ENCODE measurements at regions not wholly inside any gene's neighbourhood (a gene's known extent, or its start where the extent isn't known, plus 50 kb on each side); places are given as distances from the start of the nearest gene placed in this dataset.

DNA sequence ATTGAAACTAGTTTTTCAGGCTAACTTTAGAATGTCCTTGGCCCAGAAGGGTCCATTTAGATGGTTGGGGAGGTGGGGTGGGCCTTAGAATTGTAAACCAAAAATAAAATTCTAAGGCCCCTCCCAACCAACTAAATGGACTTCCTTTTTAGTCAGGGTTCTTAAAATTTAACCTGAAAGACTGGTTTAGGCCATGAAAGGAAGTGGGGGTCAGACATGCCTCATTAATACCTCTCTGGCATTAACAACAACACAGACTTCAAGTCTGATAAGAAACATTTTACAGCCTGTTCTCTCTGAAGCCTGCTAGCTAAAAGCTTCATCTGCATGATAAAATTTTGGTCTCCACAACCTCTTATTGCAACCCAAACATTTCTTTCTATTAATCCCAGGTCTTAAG is 65.5 kb upstream of the TNC start:
- H3K27me3 ChIP-seq: no peaks in the 10 kb centered on the region
- no peak overlapping the region for H3K4me3 ChIP-seq
- intact Hi-C loops (cut with DNase I): no loop called here
- H3K9me3 ChIP-seq: no peaks in the 10 kb centered on the region
- H3K4me1 ChIP-seq: no peaks in the 10 kb centered on the region
- DNase-seq: no peak
- H3K36me3 ChIP-seq: no peaks in the 10 kb centered on the region
- H3K27ac ChIP-seq: no peak overlapping the region
- ATAC-seq: no peak
- TF ChIP-seq, protein P1, sequence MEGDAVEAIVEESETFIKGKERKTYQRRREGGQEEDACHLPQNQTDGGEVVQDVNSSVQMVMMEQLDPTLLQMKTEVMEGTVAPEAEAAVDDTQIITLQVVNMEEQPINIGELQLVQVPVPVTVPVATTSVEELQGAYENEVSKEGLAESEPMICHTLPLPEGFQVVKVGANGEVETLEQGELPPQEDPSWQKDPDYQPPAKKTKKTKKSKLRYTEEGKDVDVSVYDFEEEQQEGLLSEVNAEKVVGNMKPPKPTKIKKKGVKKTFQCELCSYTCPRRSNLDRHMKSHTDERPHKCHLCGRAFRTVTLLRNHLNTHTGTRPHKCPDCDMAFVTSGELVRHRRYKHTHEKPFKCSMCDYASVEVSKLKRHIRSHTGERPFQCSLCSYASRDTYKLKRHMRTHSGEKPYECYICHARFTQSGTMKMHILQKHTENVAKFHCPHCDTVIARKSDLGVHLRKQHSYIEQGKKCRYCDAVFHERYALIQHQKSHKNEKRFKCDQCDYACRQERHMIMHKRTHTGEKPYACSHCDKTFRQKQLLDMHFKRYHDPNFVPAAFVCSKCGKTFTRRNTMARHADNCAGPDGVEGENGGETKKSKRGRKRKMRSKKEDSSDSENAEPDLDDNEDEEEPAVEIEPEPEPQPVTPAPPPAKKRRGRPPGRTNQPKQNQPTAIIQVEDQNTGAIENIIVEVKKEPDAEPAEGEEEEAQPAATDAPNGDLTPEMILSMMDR (IDR thresholded peaks at IDR 0.05): no peak

DNA sequence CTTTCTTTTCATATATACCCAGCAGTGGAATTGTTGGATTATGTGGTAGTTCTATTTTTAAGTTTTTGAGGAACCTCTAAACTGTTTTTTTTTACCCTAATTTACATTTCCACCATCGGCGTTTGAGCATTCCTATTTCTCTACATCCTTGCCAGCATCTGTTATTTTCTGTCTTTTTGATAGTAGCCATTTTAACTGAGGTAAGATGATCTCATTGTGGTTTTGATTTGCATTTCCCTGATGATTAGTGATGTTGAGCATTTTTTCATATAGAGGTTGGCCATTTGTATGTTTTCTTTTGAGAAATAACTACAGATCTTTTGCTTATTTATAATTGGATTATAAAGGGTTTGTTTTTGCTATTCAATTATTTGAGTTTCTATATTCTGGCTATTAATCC is 71.7 kb upstream of the TNC start:
- Histone ChIP-seq H3K9me3 (peaks cover 0 to 11% (median 5%) of the 10 kb centered on the region in 11 donors), H3K27me3 (no peaks in the 10 kb centered on the region), H3K36me3 (no peaks in the 10 kb centered on the region), H3K4me1 (peaks cover 0 to 10% (median 0%) of the 10 kb centered on the region in 9 donors), H3K27ac (no peak overlapping the region), H3K4me3 (no peak overlapping the region)
- intact Hi-C loops (cut with DNase I): no loop called here
- 88 to 93% methylated on average over 2 of the region's 2 CpGs for WGBS, 2 donors
- DNase-seq (no peak), ATAC-seq (no peak)
- TF ChIP-seq, protein P1 (IDR thresholded peaks at IDR 0.05): no peak

DNA sequence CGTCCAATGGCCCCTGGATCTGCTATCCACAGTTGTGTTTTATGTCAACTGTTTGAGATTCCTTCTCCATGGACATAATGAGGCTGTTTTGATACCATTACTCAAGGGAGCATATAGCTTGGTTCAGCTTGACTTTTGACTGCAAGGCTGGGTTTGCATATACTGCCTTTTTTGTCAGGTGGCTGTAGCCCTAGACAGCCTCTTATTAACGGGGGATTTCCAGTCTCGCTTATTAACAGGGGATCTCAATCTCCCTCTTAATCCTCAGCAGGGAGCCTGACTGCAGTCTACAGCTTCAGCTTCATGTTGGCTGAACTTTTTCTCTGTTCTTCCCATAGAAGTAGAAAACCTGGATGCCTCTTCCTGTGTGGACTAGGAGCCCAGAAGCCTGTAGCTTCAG is 73.7 kb upstream of the TNC start:
- no peaks in the 10 kb centered on the region for H3K36me3 ChIP-seq
- H3K4me3 ChIP-seq: no peak overlapping the region
- TF ChIP-seq, protein P1 (IDR thresholded peaks at IDR 0.05): no peak
- DNase-seq: no peak
- intact Hi-C loops (cut with DNase I): no loop called here
- H3K27ac ChIP-seq: no peak overlapping the region
- ATAC-seq: no peak
- H3K27me3 ChIP-seq: no peaks in the 10 kb centered on the region
- peaks cover 0 to 10% (median 0%) of the 10 kb centered on the region in 9 donors for H3K4me1 ChIP-seq
- peaks cover 0 to 16% (median 5%) of the 10 kb centered on the region in 11 donors for H3K9me3 ChIP-seq
- WGBS, 2 donors: 66 to 68% methylated on average over 3 of the region's 3 CpGs

DNA sequence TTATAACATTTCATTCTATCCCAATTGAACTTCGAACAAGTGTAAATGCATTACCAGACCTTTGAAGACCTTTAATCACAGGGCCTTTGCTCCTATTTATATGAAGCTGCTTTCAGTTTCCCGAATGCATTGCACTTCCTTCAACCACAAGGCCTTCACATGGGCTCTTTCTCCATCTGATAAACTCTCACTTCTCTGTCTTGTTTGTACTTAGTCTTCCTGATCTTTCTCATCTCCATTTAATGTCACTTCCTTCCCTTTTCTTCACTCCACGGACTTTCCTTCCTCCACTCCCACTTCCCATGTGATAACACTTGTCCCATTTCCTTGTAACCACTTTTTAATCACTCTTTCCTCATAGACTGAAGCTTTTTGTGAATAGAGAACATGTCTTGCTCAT is 74.3 kb upstream of the TNC start:
- TF ChIP-seq, protein P1 (IDR thresholded peaks at IDR 0.05): no peak
- H3K9me3 ChIP-seq: peaks cover 0 to 16% (median 5%) of the 10 kb centered on the region in 11 donors
- intact Hi-C loops (cut with DNase I): no loop called here
- peaks cover 0 to 10% (median 0%) of the 10 kb centered on the region in 9 donors for H3K4me1 ChIP-seq
- no peaks in the 10 kb centered on the region for H3K36me3 ChIP-seq
- no peak for DNase-seq
- no peak overlapping the region for H3K4me3 ChIP-seq
- WGBS, 2 donors: 41 to 56% methylated on average over 3 of the region's 3 CpGs
- no peak overlapping the region for H3K27ac ChIP-seq
- H3K27me3 ChIP-seq: no peaks in the 10 kb centered on the region
- ATAC-seq: no peak
